HEK293T (cell line): ENCODE measurements at regions not wholly inside any gene's neighbourhood (a gene's known extent, or its start where the extent isn't known, plus 50 kb on each side); places are given as distances from the start of the nearest gene placed in this dataset.

Source experiments
- FOXK2 ChIP-seq: fragments of 450-650 bp; IDR thresholded peaks from 2 replicates; pipeline ENCODE4 v1.6.1; 2016; ENCODE audit warnings: mild to moderate bottlenecking
- FOXM1 ChIP-seq: fragments of 450-650 bp; IDR thresholded peaks from 2 replicates; pipeline ENCODE4 v1.6.1; 2017; ENCODE audit warnings: mild to moderate bottlenecking, borderline replicate concordance
- HDGF ChIP-seq: fragments of 450-650 bp; IDR thresholded peaks from 2 replicates; pipeline ENCODE4 v1.6.1; 2017; ENCODE audit warnings: antibody characterized with exemption, borderline replicate concordance
- LEF1 ChIP-seq: fragments of 450-650 bp; IDR thresholded peaks from 2 replicates; pipeline ENCODE4 v1.6.1; 2017; ENCODE audit warnings: mild to moderate bottlenecking, borderline replicate concordance
- SUZ12 ChIP-seq: fragments of 450-650 bp; IDR thresholded peaks from 2 replicates; pipeline ENCODE4 v1.6.1; 2016; ENCODE audit warnings: mild to moderate bottlenecking

- no peak for TF ChIP-seq FOXK2
- no peak for TF ChIP-seq LEF1
- no peak for TF ChIP-seq SUZ12
- TF ChIP-seq HDGF = no peak
- TF ChIP-seq FOXM1 = no peak
These were observed 341.3 kb downstream of the FOXA2 start for GRCh38 chr20:22243067-22243466.
